Endothelial cell of umbilical vein (primary cell): ENCODE measurements at regions not wholly inside any gene's neighbourhood (a gene's known extent, or its start where the extent isn't known, plus 50 kb on each side); places are given as distances from the start of the nearest gene placed in this dataset.

ENCODE experiments used
- BruUV-seq: library from RNA; stranded (reverse); fragments of 400-500 nt; replicated peaks from 2 replicates; lab custom pipeline; 2021; lab: Mats Ljungman, UMichigan
- CTCF ChIA-PET: fragments of 300-600, 350-600 bp; sonication (Branson Sonifier 250); formaldehyde crosslinking; loops from one replicate; lab custom pipeline; 2021; ENCODE audit warnings: antibody characterized with exemption, inconsistent platforms; lab: Charles Lee
- POLR2A ChIA-PET: fragments of 300-600, 350-600 bp; sonication (Branson Sonifier 250); formaldehyde crosslinking; loops from one replicate; lab custom pipeline; 2021; ENCODE audit warnings: antibody characterized with exemption, inconsistent platforms; lab: Charles Lee
- DNase-seq: peaks from one replicate; pipeline ENCODE4 v3.0.0-alpha.2; 2011; ENCODE audit warnings: low read depth, low spot score
- FAIRE-seq: peaks from 2 replicates; lab custom pipeline; 2011; peaks lifted over from hg19 to GRCh38; lab: Jason Lieb, UNC
- H2AFZ ChIP-seq: 2 replicates; pipeline ENCODE4 v1.6.0; 2012; ENCODE audit warnings: low read depth, low read length, control low read depth, inconsistent platforms
- H3K27ac ChIP-seq: 2 replicates; pipeline ENCODE4 v1.5.1; 2011; ENCODE audit warnings: low read depth, mild to moderate bottlenecking, control low read depth, low read length, moderate library complexity; ENCODE audit not compliant: insufficient read depth
- H3K27me3 ChIP-seq, 2 experiments: 2 replicates each; pipeline versions ENCODE4 v1.6.0 to v1.6.1; 2011; ENCODE audit warnings: low read length in 2 of 2, mixed read lengths in 1 of 2; ENCODE audit not compliant: control insufficient read depth in 2 of 2, insufficient read depth in 2 of 2
- H3K36me3 ChIP-seq, 2 experiments: 2 replicates in 1 of 2; 3 replicates in 1 of 2; pipeline ENCODE4 v1.5.1; 2011; ENCODE audit warnings: low read length in 2 of 2, mild to moderate bottlenecking in 1 of 2, moderate library complexity in 1 of 2; ENCODE audit not compliant: control insufficient read depth in 2 of 2, insufficient read depth in 2 of 2; ENCODE audit errors: extremely low read depth in 1 of 2
- H3K4me1 ChIP-seq: 3 replicates; pipeline ENCODE4 v1.5.1; 2011; ENCODE audit warnings: mild to moderate bottlenecking, low read length; ENCODE audit not compliant: control insufficient read depth, insufficient read depth; ENCODE audit errors: extremely low read depth
- H3K4me2 ChIP-seq: 2 replicates; pipeline ENCODE4 v1.6.1; 2011; ENCODE audit warnings: low read length, control low read depth, mixed read lengths; ENCODE audit not compliant: insufficient read depth
- H3K4me3 ChIP-seq, 3 experiments: fragments of 200-600 bp in 1 of 3; sonication (generic), shearing (Covaris generic) in 1 of 3; replicated peaks in 1 of 3; 2 replicates each; pipeline ENCODE4 v1.5.1; 2011 to 2016; ENCODE audit warnings: control low read depth in 3 of 3, low read length in 3 of 3, mild to moderate bottlenecking in 2 of 3, inconsistent platforms in 1 of 3, low read depth in 1 of 3, moderate library complexity in 1 of 3; ENCODE audit not compliant: insufficient read depth in 1 of 3
- H3K79me2 ChIP-seq: 2 replicates; pipeline ENCODE4 v1.6.0; 2012; ENCODE audit warnings: low read length, inconsistent platforms; ENCODE audit not compliant: control insufficient read depth, insufficient read depth
- H3K9ac ChIP-seq: replicated peaks from 2 replicates; pipeline ENCODE3; 2011; ENCODE audit warnings: low read length, control low read depth; ENCODE audit not compliant: insufficient read depth; ENCODE audit errors: extremely low read depth
- H3K9me1 ChIP-seq: replicated peaks from 3 replicates; pipeline ENCODE4 v1.6.0; 2011; ENCODE audit warnings: mild to moderate bottlenecking, low read length; ENCODE audit not compliant: control insufficient read depth, insufficient read depth; ENCODE audit errors: extremely low read depth
- H3K9me3 ChIP-seq: replicated peaks from 2 replicates; pipeline ENCODE4 v1.5.1; 2012; ENCODE audit warnings: low read length, inconsistent platforms; ENCODE audit not compliant: control insufficient read depth, insufficient read depth
- H4K20me1 ChIP-seq: replicated peaks from 2 replicates; pipeline ENCODE3; 2011; ENCODE audit warnings: mild to moderate bottlenecking, low read length; ENCODE audit not compliant: control insufficient read depth, insufficient read depth; ENCODE audit errors: extremely low read depth
- CTCF ChIP-seq, 2 donors: IDR thresholded peaks; 1 replicate in 1 of 2; 2 replicates in 1 of 2; pipeline ENCODE4 v1.5.1; 2011; ENCODE audit warnings: low read length in 2 of 2, mild to moderate bottlenecking in 2 of 2, moderate library complexity in 2 of 2, control low read depth in 1 of 2, inconsistent platforms in 1 of 2, low read depth in 1 of 2; ENCODE audit not compliant: insufficient read depth in 1 of 2; ENCODE audit errors: extremely low read depth in 1 of 2
- EZH2 ChIP-seq: IDR thresholded peaks from 2 replicates; pipeline ENCODE4 v1.6.1; 2012; ENCODE audit warnings: borderline replicate concordance, low read depth, mild to moderate bottlenecking, moderate library complexity, low read length, inconsistent platforms; ENCODE audit not compliant: severe bottlenecking
- POLR2A ChIP-seq: IDR thresholded peaks from 2 replicates; pipeline ENCODE4 v1.6.1; 2012; ENCODE audit warnings: low read depth, mild to moderate bottlenecking, control low read depth, low read length
- POLR2AphosphoS5 ChIP-seq: IDR thresholded peaks from 2 replicates; pipeline ENCODE4 v1.6.1; 2012; ENCODE audit warnings: low read depth, mild to moderate bottlenecking, control low read depth, low read length, moderate library complexity; ENCODE audit not compliant: insufficient read depth
- dilution Hi-C: fragments of 300-500 bp; cut with MboI; formaldehyde crosslinking; loops from one replicate; pipeline ENCODE4 v1.15.0; 2019; ENCODE audit warnings: low sequenced_read_pairs; ENCODE audit not compliant: extremely low pct_ligation_motif_present
- intact Hi-C: fragments of 100-400 bp; cut with micrococcal nuclease; formaldehyde crosslinking; loops from one replicate; pipeline ENCODE4 v1.10.0; 2022

- no peak for TF ChIP-seq EZH2
- no peak for TF ChIP-seq POLR2A
- no peak for TF ChIP-seq CTCF (IDR thresholded peaks at IDR 0.05; ENCODE audit: extremely low read depth in 1 of 2, insufficient read depth in 1 of 2, low read depth in 1 of 2, low read length in 2 of 2)
- TF ChIP-seq POLR2AphosphoS5 = no peak
- Histone ChIP-seq H3K9ac (no peak overlapping the region), H4K20me1 (no peaks in the 10 kb centered on the region), H3K9me1 (no peaks in the 10 kb centered on the region), H3K4me3 (no peak overlapping the region), H3K36me3 (no peaks in the 10 kb centered on the region), H3K4me2 (no peak overlapping the region), H3K9me3 (no peaks in the 10 kb centered on the region), H2AFZ (no peak overlapping the region), H3K4me1 (no peaks in the 10 kb centered on the region), H3K27me3 (no peaks in the 10 kb centered on the region), H3K79me2 (no peaks in the 10 kb centered on the region), H3K27ac (no peak overlapping the region)
- POLR2A ChIA-PET = no interaction called here
- intact Hi-C loops (no loop called here), dilution Hi-C loops (no loop called here)
- no peak for DNase-seq
- no TSS peak for BruUV-seq
- FAIRE-seq = no peak
- CTCF ChIA-PET = interaction anchor here (1.2 kb wide), 1 partner anchor 16 kb away, joined by 4 read pairs; no protein-coding TSS in a partner anchor
Observed at GRCh38 chr1:223472057-223472456, 78.8 kb downstream of the CCDC185 start.

GRCh38 chr1:223473601-223474344 lies 80.6 kb downstream of the CCDC185 start:
- TF ChIP-seq CTCF (IDR thresholded peaks at IDR 0.05; ENCODE audit: extremely low read depth in 1 of 2, insufficient read depth in 1 of 2, low read depth in 1 of 2, low read length in 2 of 2) = no peak
- no peak overlapping the region for H3K4me2 ChIP-seq
- no peaks in the 10 kb centered on the region for H3K9me1 ChIP-seq
- no peaks in the 10 kb centered on the region for H3K4me1 ChIP-seq
- ChIA-PET POLR2A (no interaction called here), CTCF (no interaction called here)
- intact Hi-C loops = no loop called here
- no peak overlapping the region for H3K4me3 ChIP-seq
- H3K27ac ChIP-seq = no peak overlapping the region
- H3K9ac ChIP-seq = no peak overlapping the region
- no peaks in the 10 kb centered on the region for H3K36me3 ChIP-seq
- FAIRE-seq = no peak
- BruUV-seq = no TSS peak
- no peaks in the 10 kb centered on the region for H3K9me3 ChIP-seq
- H4K20me1 ChIP-seq = no peaks in the 10 kb centered on the region
- dilution Hi-C loops = no loop called here
- DNase-seq = no peak
- no peak overlapping the region for H2AFZ ChIP-seq
- H3K27me3 ChIP-seq = no peaks in the 10 kb centered on the region
- H3K79me2 ChIP-seq = no peaks in the 10 kb centered on the region
